ENCODE measurements at regions not wholly inside any gene's neighbourhood (a gene's known extent, or its start where the extent isn't known, plus 50 kb on each side); places are given as distances from the start of the nearest gene placed in this dataset.
A peak's percentile ranks its signal among the peaks of the same experiment; 100 is the strongest.

DNA sequence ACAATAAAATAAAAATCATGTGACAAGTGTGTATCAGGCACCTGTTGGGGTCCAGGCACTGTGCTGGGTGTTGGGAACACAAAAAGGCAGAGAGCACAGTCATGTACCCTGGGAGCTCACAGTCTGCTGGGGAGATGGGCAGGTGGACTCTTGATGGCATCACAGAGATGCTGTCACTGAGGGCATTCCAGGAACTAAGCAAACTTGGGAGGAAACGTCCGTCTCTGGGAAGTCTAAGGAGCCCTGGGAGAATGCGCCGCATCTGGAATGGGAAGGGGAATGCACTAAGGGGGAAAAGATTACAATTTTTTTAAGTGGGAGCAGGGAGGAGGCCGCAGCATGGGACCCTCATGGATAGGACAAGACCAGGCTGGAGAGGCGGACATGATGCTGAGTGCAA is 80.9 kb upstream of the ZNF423 start:
- Histone ChIP-seq H3K79me2 (ENCODE audit: insufficient read depth, low read depth) (no peaks in the 10 kb centered on the region), H3K4me2 (no peak overlapping the region), H2AFZ (ENCODE audit: low read depth) (no peak overlapping the region), H4K20me1 (ENCODE audit: insufficient read depth) (no peaks in the 10 kb centered on the region), H3K4me3 (IDR thresholded peaks at IDR 0.05; ENCODE audit: insufficient read depth, low read depth, low read length) (no peak overlapping the region), H3K27me3 (ENCODE audit: insufficient read depth, low read depth) (peaks cover 24% of the 10 kb centered on the region), H3K9ac (no peak overlapping the region), H3K27ac (no peak overlapping the region), H3K36me3 (ENCODE audit: insufficient read depth) (no peaks in the 10 kb centered on the region), H3K4me1 (ENCODE audit: low read depth, poor library complexity, severe bottlenecking) (peaks cover 21% of the 10 kb centered on the region)
- TF ChIP-seq, protein P1, sequence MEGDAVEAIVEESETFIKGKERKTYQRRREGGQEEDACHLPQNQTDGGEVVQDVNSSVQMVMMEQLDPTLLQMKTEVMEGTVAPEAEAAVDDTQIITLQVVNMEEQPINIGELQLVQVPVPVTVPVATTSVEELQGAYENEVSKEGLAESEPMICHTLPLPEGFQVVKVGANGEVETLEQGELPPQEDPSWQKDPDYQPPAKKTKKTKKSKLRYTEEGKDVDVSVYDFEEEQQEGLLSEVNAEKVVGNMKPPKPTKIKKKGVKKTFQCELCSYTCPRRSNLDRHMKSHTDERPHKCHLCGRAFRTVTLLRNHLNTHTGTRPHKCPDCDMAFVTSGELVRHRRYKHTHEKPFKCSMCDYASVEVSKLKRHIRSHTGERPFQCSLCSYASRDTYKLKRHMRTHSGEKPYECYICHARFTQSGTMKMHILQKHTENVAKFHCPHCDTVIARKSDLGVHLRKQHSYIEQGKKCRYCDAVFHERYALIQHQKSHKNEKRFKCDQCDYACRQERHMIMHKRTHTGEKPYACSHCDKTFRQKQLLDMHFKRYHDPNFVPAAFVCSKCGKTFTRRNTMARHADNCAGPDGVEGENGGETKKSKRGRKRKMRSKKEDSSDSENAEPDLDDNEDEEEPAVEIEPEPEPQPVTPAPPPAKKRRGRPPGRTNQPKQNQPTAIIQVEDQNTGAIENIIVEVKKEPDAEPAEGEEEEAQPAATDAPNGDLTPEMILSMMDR (conservative IDR thresholded peaks at IDR 0.05; ENCODE audit: low read depth, low read length), result no peak

DNA sequence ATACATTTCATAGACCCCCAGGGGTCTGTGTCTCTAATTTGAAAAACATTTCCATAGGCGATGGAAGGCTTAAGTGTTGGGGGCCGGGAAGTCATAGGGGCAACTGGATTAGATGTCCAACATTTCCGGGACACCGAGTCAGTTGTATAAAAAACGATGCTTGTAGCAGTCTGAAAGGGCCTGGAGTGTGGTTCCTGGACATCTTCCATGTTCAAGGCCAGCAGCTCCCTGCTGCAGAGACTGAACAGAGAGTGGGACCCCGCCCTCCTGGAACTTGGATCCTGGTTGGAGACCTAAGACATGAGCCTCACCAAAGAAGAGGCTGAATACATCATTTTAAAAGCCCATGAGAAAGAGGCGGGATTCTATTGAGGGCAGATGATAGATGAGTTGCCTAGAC is 82.0 kb upstream of the ZNF423 start:
- no peak overlapping the region for H3K9ac ChIP-seq
- TF ChIP-seq, protein P1 (conservative IDR thresholded peaks at IDR 0.05; ENCODE audit: low read depth, low read length), result no peak
- no peak overlapping the region for H3K4me3 ChIP-seq (IDR thresholded peaks at IDR 0.05; ENCODE audit: insufficient read depth, low read depth, low read length)
- no peaks in the 10 kb centered on the region for H4K20me1 ChIP-seq (ENCODE audit: insufficient read depth)
- H3K36me3 ChIP-seq (ENCODE audit: insufficient read depth), result no peaks in the 10 kb centered on the region
- H3K79me2 ChIP-seq (ENCODE audit: insufficient read depth, low read depth), result no peaks in the 10 kb centered on the region
- H3K4me2 ChIP-seq, result no peak overlapping the region
- peaks cover 35% of the 10 kb centered on the region for H3K27me3 ChIP-seq (ENCODE audit: insufficient read depth, low read depth)
- H2AFZ ChIP-seq (ENCODE audit: low read depth), result no peak overlapping the region
- H3K27ac ChIP-seq, result no peak overlapping the region
- H3K4me1 ChIP-seq (ENCODE audit: low read depth, poor library complexity, severe bottlenecking), result peaks cover 30% of the 10 kb centered on the region

DNA sequence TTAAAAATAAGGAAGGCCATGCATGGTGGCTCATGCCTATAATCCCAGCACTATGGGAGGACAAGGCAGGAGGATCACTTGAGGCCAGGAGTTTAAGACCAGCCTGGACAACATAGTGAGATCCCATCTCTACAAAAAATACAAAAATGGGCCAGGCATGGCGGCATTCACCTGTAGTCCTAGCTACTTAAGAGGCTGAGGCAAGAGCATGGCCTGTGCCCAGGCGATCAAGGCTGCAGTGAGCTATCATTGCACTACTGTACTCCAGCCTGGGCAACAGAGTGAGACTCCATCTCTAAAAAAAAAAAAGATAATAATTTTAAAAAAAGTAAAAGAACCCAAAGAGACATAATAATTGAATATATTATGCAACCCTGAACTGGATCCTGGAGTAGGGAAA is 83.6 kb upstream of the ZNF423 start:
- Histone ChIP-seq H3K27ac (no peak overlapping the region), H3K36me3 (ENCODE audit: insufficient read depth) (no peaks in the 10 kb centered on the region), H3K4me3 (IDR thresholded peaks at IDR 0.05; ENCODE audit: insufficient read depth, low read depth, low read length) (no peak overlapping the region), H3K4me2 (no peak overlapping the region), H3K4me1 (ENCODE audit: low read depth, poor library complexity, severe bottlenecking) (peaks cover 30% of the 10 kb centered on the region), H3K79me2 (ENCODE audit: insufficient read depth, low read depth) (no peaks in the 10 kb centered on the region), H2AFZ (ENCODE audit: low read depth) (no peak overlapping the region), H3K9ac (no peak overlapping the region), H3K27me3 (ENCODE audit: insufficient read depth, low read depth) (peaks cover 51% of the 10 kb centered on the region), H4K20me1 (ENCODE audit: insufficient read depth) (no peaks in the 10 kb centered on the region)
- TF ChIP-seq, protein P1 (conservative IDR thresholded peaks at IDR 0.05; ENCODE audit: low read depth, low read length), result no peak

DNA sequence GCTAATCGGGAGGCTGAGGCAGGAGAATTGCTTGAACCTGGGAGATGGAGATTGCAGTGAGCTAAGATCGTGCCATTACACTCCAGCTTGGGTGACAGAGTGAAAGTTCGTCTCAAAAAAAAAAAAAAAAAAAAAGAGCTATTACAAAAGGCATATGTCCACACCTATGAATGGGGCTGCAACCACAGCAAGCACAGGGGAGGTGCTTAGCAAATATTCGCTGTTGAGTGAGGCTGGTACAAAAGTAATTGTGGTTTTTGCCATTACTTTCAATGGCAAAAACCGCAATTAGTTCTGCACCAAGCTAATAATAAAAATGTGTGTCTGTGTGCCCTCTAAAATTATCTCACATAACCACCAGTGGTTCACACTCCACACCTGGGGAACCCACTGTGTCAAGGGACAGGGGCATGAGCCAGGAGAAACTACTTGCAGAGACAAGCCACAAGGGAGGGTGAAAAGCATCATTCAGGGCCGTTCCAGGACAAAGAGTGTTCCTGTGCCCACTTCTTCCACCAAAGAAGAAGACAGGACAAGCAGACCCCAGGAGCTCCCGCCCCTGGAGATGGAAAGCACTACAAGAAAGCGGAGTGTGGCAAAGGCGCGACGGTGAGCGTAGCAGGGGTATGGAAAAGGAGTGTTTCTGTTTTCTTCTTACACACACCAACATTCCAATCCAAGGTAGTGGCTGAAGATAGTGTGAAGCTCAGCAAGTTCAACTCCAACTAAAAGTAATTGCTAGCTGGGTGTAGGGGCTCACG is 84.4 kb upstream of the CNEP1R1 start:
- Histone ChIP-seq H3K4me1 (ENCODE audit: low read depth, poor library complexity, severe bottlenecking) (peaks cover 30% of the 10 kb centered on the region), H3K36me3 (ENCODE audit: insufficient read depth) (no peaks in the 10 kb centered on the region), H3K9ac (no peak overlapping the region), H3K27ac (no peak overlapping the region), H2AFZ (ENCODE audit: low read depth) (no peak overlapping the region), H4K20me1 (ENCODE audit: insufficient read depth) (no peaks in the 10 kb centered on the region), H3K79me2 (ENCODE audit: insufficient read depth, low read depth) (no peaks in the 10 kb centered on the region), H3K4me2 (peak overlapping the region; percentile 14; the same call in 1 of the 2 replicates), H3K27me3 (ENCODE audit: insufficient read depth, low read depth) (peaks cover 59% of the 10 kb centered on the region), H3K4me3 (IDR thresholded peaks at IDR 0.05; ENCODE audit: insufficient read depth, low read depth, low read length) (no peak overlapping the region)
- TF ChIP-seq, protein P1 (conservative IDR thresholded peaks at IDR 0.05; ENCODE audit: low read depth, low read length), result no peak

Data from KMS-11 (cell line).